HCT116 (cell line): ENCODE measurements at regions not wholly inside any gene's neighbourhood (a gene's known extent, or its start where the extent isn't known, plus 50 kb on each side); places are given as distances from the start of the nearest gene placed in this dataset.
"Not testable (repeated sequence)": the region's sequence is repeated elsewhere in the genome, so short reads cannot be mapped to it uniquely, and the experiment has no call there.

Experiments
- ATAC-seq: fragments of 200-7000 bp; cut with Tn5 transposase; 2 replicates; pipeline ENCODE4 v1.9.1; 2020; ENCODE audit warnings: mild to moderate bottlenecking, moderate library complexity
- BruUV-seq: library from RNA; stranded (reverse); fragments of 400-500 nt; replicated peaks from 2 replicates; lab custom pipeline; 2021; lab: Mats Ljungman, UMichigan
- CTCF ChIA-PET: fragments of 300-600 bp; sonication (Branson Sonifier 250); formaldehyde crosslinking; loops from one replicate; lab custom pipeline; 2021; ENCODE audit warnings: antibody characterized with exemption; lab: Charles Lee
- POLR2A ChIA-PET: fragments of 300-600, 350-600 bp; sonication (Branson Sonifier 250); formaldehyde crosslinking; loops from one replicate; lab custom pipeline; 2021; ENCODE audit warnings: antibody characterized with exemption; lab: Charles Lee
- RAD21 ChIA-PET, 2 experiments: fragments of 300-600 bp; sonication (Branson Sonifier 250); formaldehyde crosslinking; loops; one replicate each; lab custom pipeline; 2023; ENCODE audit warnings: low total read pairs in 2 of 2; ENCODE audit not compliant: uncharacterized antibody in 2 of 2, unreplicated experiment in 2 of 2, low non-redundant PET in 1 of 2; lab: Charles Lee
- DNase-seq: peaks from one replicate; pipeline ENCODE4 v3.0.0-alpha.2; 2010; ENCODE audit warnings: low read depth, low spot score
- H2AFZ ChIP-seq: fragments of 200-600 bp; shearing (Covaris generic), sonication (generic); 2 replicates; pipeline ENCODE4 v1.6.1; 2017; ENCODE audit warnings: low read depth, mixed run types, mixed read lengths, antibody characterized with exemption, low read length; ENCODE audit not compliant: poor library complexity, severe bottlenecking
- H3K27ac ChIP-seq: 2 replicates; pipeline ENCODE4 v1.5.1; 2012; ENCODE audit warnings: low read depth, low read length
- H3K27me3 ChIP-seq: fragments of 200-600 bp; sonication (generic); 2 replicates; pipeline ENCODE4 v1.6.1; 2016; ENCODE audit warnings: mixed run types, low read length, mixed read lengths; ENCODE audit not compliant: insufficient read depth
- H3K36me3 ChIP-seq, 2 experiments: fragments of 200-500 bp in 1 of 2; fragments of 200-600 bp in 1 of 2; sonication (Bioruptor generic) in 1 of 2; sonication (generic) in 1 of 2; 2 replicates each; pipeline versions ENCODE4 v1.5.1 to v1.6.1; 2014 to 2016; ENCODE audit warnings: low read length in 2 of 2, inconsistent platforms in 1 of 2, mixed read lengths in 1 of 2, mixed run types in 1 of 2; ENCODE audit not compliant: insufficient read depth in 2 of 2, control insufficient read depth in 1 of 2
- H3K4me1 ChIP-seq, 2 experiments: fragments of 200-600 bp in 1 of 2; sonication (generic) in 1 of 2; 2 replicates each; pipeline versions ENCODE4 v1.5.1 to v1.6.1; 2012 to 2017; ENCODE audit warnings: low read length in 2 of 2, inconsistent platforms in 1 of 2, mild to moderate bottlenecking in 1 of 2, mixed read lengths in 1 of 2, mixed run types in 1 of 2, moderate library complexity in 1 of 2; ENCODE audit not compliant: insufficient read depth in 2 of 2, control insufficient read depth in 1 of 2
- H3K4me2 ChIP-seq: fragments of 200-600 bp; sonication (generic); 2 replicates; pipeline ENCODE4 v1.6.1; 2017; ENCODE audit warnings: mixed run types, low read length, mixed read lengths
- H3K4me3 ChIP-seq, 2 experiments: fragments of 200-600 bp in 1 of 2; sonication (generic) in 1 of 2; replicated peaks in 1 of 2; 2 replicates each; pipeline ENCODE4 v1.5.1; 2011 to 2016; ENCODE audit warnings: low read length in 2 of 2, control low read depth in 1 of 2, low read depth in 1 of 2, mild to moderate bottlenecking in 1 of 2, mixed read lengths in 1 of 2, mixed run types in 1 of 2
- H3K79me2 ChIP-seq: fragments of 200-600 bp; sonication (generic); 2 replicates; pipeline ENCODE4 v1.6.1; 2017; ENCODE audit warnings: mild to moderate bottlenecking, mixed run types, low read length, moderate library complexity, mixed read lengths; ENCODE audit not compliant: insufficient read depth
- H3K9ac ChIP-seq: fragments of 200-600 bp; sonication (generic); 2 replicates; pipeline ENCODE4 v1.6.1; 2016; ENCODE audit warnings: low read length, mixed read lengths
- H3K9me2 ChIP-seq: fragments of 200-600 bp; sonication (generic), shearing (Covaris generic); 2 replicates; pipeline ENCODE4 v1.6.1; 2017; ENCODE audit warnings: mixed run types, mild to moderate bottlenecking, moderate library complexity; ENCODE audit not compliant: insufficient read depth
- H3K9me3 ChIP-seq, 2 experiments: fragments of 200-500 bp in 1 of 2; fragments of 200-600 bp in 1 of 2; sonication (Bioruptor generic) in 1 of 2; sonication (generic) in 1 of 2; 2 replicates each; pipeline ENCODE4 v1.6.1; 2014 to 2017; ENCODE audit warnings: low read length in 2 of 2, mixed read lengths in 2 of 2, inconsistent platforms in 1 of 2, low read depth in 1 of 2, mild to moderate bottlenecking in 1 of 2, mixed run types in 1 of 2, moderate library complexity in 1 of 2; ENCODE audit not compliant: control insufficient read depth in 1 of 2, insufficient read depth in 1 of 2
- H4K20me1 ChIP-seq: fragments of 200-600 bp; sonication (generic), shearing (Covaris generic); 2 replicates; pipeline ENCODE4 v1.6.1; 2017; ENCODE audit warnings: mixed run types, mild to moderate bottlenecking, moderate library complexity; ENCODE audit not compliant: insufficient read depth
- intact Hi-C: fragments of 100-400 bp; cut with micrococcal nuclease; formaldehyde crosslinking; loops from 2 replicates; pipeline ENCODE4 v1.10.0; 2022

DNA sequence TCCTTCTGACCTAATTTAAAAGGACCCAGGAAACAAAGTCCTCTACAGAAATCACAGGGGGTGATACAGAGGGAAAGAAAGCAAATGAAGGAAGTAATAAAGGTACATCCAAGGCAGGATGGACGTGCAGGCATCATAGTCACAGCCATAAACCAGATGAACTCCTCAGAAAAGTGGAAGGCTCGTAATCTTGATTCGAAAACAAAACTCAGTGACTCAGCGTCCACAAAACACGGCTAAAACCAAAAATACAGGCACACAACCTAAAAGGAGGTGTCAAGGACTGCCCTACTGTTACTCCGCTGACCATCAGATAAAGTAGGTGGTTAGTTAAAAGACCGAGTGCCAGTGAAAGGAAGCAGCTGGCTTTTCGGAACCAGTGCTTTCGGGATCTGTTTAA is 81.5 kb downstream of the TRIM69 start:
- H3K4me1 ChIP-seq, H3K4me2 ChIP-seq, H3K9me3 ChIP-seq, CTCF ChIA-PET, H3K4me3 ChIP-seq, RAD21 ChIA-PET, H3K79me2 ChIP-seq, H2AFZ ChIP-seq, DNase-seq, H3K36me3 ChIP-seq, POLR2A ChIA-PET, H3K27ac ChIP-seq, H3K9me2 ChIP-seq, H3K9ac ChIP-seq, intact Hi-C loops, ATAC-seq, H3K27me3 ChIP-seq, BruUV-seq, H4K20me1 ChIP-seq: not testable (repeated sequence)

DNA sequence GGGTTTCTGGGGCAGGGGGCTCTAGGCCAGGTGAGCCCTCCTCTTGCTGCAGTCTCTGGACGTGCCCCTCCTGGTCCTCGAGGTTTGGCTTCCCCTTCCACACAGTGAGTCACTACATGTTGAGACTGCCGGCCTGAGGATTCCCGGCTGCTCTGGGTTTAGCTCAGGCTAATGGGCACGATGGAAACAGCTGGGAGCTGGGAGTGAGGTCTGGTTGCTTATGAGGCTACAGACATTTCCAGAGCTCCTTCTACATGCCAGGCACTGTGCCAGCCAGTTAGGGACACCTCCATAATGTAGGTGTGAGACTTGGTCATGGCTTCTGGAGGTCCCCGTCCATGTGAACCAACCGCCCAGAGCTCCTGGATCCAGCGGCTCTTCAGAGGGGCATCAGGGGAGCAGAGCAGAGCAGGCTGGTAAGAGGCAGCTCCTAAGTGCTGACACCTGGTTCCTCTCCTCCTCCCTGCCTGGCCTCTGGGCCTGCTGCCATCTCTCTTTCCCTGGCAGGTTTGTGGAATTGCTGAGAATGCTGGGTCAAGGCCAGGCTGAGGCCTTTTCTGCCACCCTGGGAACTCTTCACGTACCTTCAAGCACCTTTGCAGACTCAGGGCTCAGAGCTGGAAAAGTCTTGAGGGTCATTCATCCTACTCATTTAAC is 83.1 kb downstream of the TRIM69 start:
- H3K9me2 ChIP-seq, H4K20me1 ChIP-seq, intact Hi-C loops, DNase-seq, H3K79me2 ChIP-seq, H3K4me1 ChIP-seq, H3K9me3 ChIP-seq, POLR2A ChIA-PET, H3K27ac ChIP-seq, CTCF ChIA-PET, H3K4me3 ChIP-seq, H3K36me3 ChIP-seq, RAD21 ChIA-PET, BruUV-seq, H3K9ac ChIP-seq, H3K27me3 ChIP-seq, H3K4me2 ChIP-seq, H2AFZ ChIP-seq, ATAC-seq: not testable (repeated sequence)

GRCh38 chr15:44820535-44820934 is 84.2 kb downstream of the TRIM69 start:
- intact Hi-C loops, H4K20me1 ChIP-seq, H3K4me3 ChIP-seq, H3K4me2 ChIP-seq, ATAC-seq, POLR2A ChIA-PET, H3K27ac ChIP-seq, H3K27me3 ChIP-seq, BruUV-seq, H3K36me3 ChIP-seq, H3K4me1 ChIP-seq, H3K9ac ChIP-seq, CTCF ChIA-PET, H3K79me2 ChIP-seq, DNase-seq, RAD21 ChIA-PET, H3K9me2 ChIP-seq, H2AFZ ChIP-seq, H3K9me3 ChIP-seq: not testable (repeated sequence)

- ATAC-seq, H3K79me2 ChIP-seq, H3K36me3 ChIP-seq, H3K27ac ChIP-seq, H3K9me2 ChIP-seq, H3K9ac ChIP-seq, BruUV-seq, H4K20me1 ChIP-seq, intact Hi-C loops, H2AFZ ChIP-seq, H3K9me3 ChIP-seq, CTCF ChIA-PET, H3K27me3 ChIP-seq, H3K4me1 ChIP-seq, RAD21 ChIA-PET, DNase-seq, POLR2A ChIA-PET, H3K4me2 ChIP-seq, H3K4me3 ChIP-seq: not testable (repeated sequence)
Measured at GRCh38 chr15:44820967-44821366, 84.6 kb downstream of the TRIM69 start.
